IMR-90 (cell line): ENCODE measurements at regions not wholly inside any gene's neighbourhood (a gene's known extent, or its start where the extent isn't known, plus 50 kb on each side); places are given as distances from the start of the nearest gene placed in this dataset.

Experiments used
- ATAC-seq: fragments of 200-7000 bp; cut with Tn5 transposase; 2 replicates; pipeline ENCODE4 v1.9.1; 2020; ENCODE audit warnings: low read depth, mild to moderate bottlenecking, moderate library complexity
- BruUV-seq: library from RNA; stranded (reverse); fragments of 400-500 nt; replicated peaks from 2 replicates; lab custom pipeline; 2021; lab: Mats Ljungman, UMichigan
- CTCF ChIA-PET: fragments of 300-600 bp; formaldehyde crosslinking; extraction: SDS; loops from one replicate; lab custom pipeline; 2021; ENCODE audit warnings: antibody characterized with exemption; lab: Yijun Ruan, JAX
- POLR2A ChIA-PET: fragments of 300-600 bp; sonication (Branson Sonifier 250); formaldehyde crosslinking; loops from one replicate; lab custom pipeline; 2022; ENCODE audit warnings: antibody characterized with exemption; ENCODE audit not compliant: unreplicated experiment; lab: Charles Lee
- DNase-seq: peaks from one replicate; pipeline ENCODE4 v3.0.0; 2013
- H2AFZ ChIP-seq: replicated peaks from 2 replicates; pipeline ENCODE3; 2013; ENCODE audit warnings: low read length, mild to moderate bottlenecking; ENCODE audit not compliant: poor library complexity
- H2AK5ac ChIP-seq: 2 replicates; pipeline ENCODE4 v1.6.1; 2013; ENCODE audit warnings: low read depth, low read length, inconsistent platforms
- H2AK9ac ChIP-seq: replicated peaks from 2 replicates; pipeline ENCODE3; 2013; ENCODE audit warnings: mild to moderate bottlenecking, low read depth, low read length, moderate library complexity; ENCODE audit not compliant: poor library complexity
- H2BK120ac ChIP-seq: 2 replicates; pipeline ENCODE4 v1.6.1; 2013; ENCODE audit warnings: low read depth, low read length, inconsistent platforms
- H2BK15ac ChIP-seq: 3 replicates; pipeline ENCODE4 v1.6.1; 2013; ENCODE audit warnings: low read depth, low read length, inconsistent platforms
- H2BK20ac ChIP-seq: 2 replicates; pipeline ENCODE4 v1.6.1; 2013; ENCODE audit warnings: low read depth, mild to moderate bottlenecking, inconsistent platforms, low read length, moderate library complexity
- H2BK5ac ChIP-seq: 2 replicates; pipeline ENCODE4 v1.6.1; 2013; ENCODE audit warnings: mild to moderate bottlenecking, low read depth, low read length, inconsistent platforms; ENCODE audit not compliant: poor library complexity, severe bottlenecking
- H3K14ac ChIP-seq: replicated peaks from 2 replicates; pipeline ENCODE4 v1.6.1; 2013; ENCODE audit warnings: low read depth, low read length, inconsistent platforms
- H3K18ac ChIP-seq: 2 replicates; pipeline ENCODE4 v1.6.1; 2013; ENCODE audit warnings: low read depth, low read length, control low read depth
- H3K23ac ChIP-seq: 2 replicates; pipeline ENCODE4 v1.6.1; 2013; ENCODE audit warnings: low read depth, low read length, inconsistent platforms
- H3K27ac ChIP-seq: 2 replicates; pipeline ENCODE4 v1.5.1; 2013; ENCODE audit warnings: mild to moderate bottlenecking, control low read depth, low read length; ENCODE audit not compliant: insufficient read depth
- H3K27me3 ChIP-seq: 2 replicates; pipeline ENCODE4 v1.6.1; 2013; ENCODE audit warnings: low read length; ENCODE audit not compliant: control insufficient read depth, insufficient read depth
- H3K36me3 ChIP-seq: 2 replicates; pipeline ENCODE4 v1.6.1; 2013; ENCODE audit warnings: low read length, mixed read lengths; ENCODE audit not compliant: control insufficient read depth, insufficient read depth
- H3K4ac ChIP-seq: 2 replicates; pipeline ENCODE4 v1.6.1; 2013; ENCODE audit warnings: low read depth, low read length, inconsistent platforms
- H3K4me1 ChIP-seq: 2 replicates; pipeline ENCODE4 v1.6.1; 2013; ENCODE audit warnings: low read length, mixed read lengths; ENCODE audit not compliant: control insufficient read depth, insufficient read depth
- H3K4me2 ChIP-seq: 2 replicates; pipeline ENCODE4 v1.6.1; 2013; ENCODE audit warnings: low read depth, mild to moderate bottlenecking, control low read depth, low read length, moderate library complexity
- H3K4me3 ChIP-seq: 2 replicates; pipeline ENCODE4 v1.5.1; 2013; ENCODE audit warnings: low read depth, mild to moderate bottlenecking, control low read depth, low read length, moderate library complexity; ENCODE audit not compliant: insufficient read depth
- H3K56ac ChIP-seq: 2 replicates; pipeline ENCODE4 v1.6.1; 2013; ENCODE audit warnings: low read length, inconsistent platforms; ENCODE audit not compliant: insufficient read depth; ENCODE audit errors: extremely low read depth
- H3K79me1 ChIP-seq, 2 experiments: 2 replicates each; pipeline ENCODE4 v1.6.1; 2013; ENCODE audit warnings: low read length in 2 of 2, inconsistent platforms in 1 of 2, low read depth in 1 of 2
- H3K9ac ChIP-seq: 2 replicates; pipeline ENCODE4 v1.6.1; 2013; ENCODE audit warnings: low read depth, low read length, control low read depth
- H3K9me1 ChIP-seq: 2 replicates; pipeline ENCODE4 v1.6.1; 2013; ENCODE audit warnings: low read length, inconsistent platforms; ENCODE audit not compliant: insufficient read depth
- H3K9me3 ChIP-seq: 2 replicates; pipeline ENCODE4 v1.6.1; 2013; ENCODE audit warnings: low read length; ENCODE audit not compliant: control insufficient read depth, insufficient read depth
- H4K20me1 ChIP-seq: 2 replicates; pipeline ENCODE4 v1.6.1; 2013; ENCODE audit warnings: low read length, inconsistent platforms; ENCODE audit not compliant: insufficient read depth
- H4K5ac ChIP-seq: 2 replicates; pipeline ENCODE4 v1.6.1; 2013; ENCODE audit warnings: mild to moderate bottlenecking, low read depth, low read length, control low read depth
- H4K8ac ChIP-seq, 2 experiments: 2 replicates each; pipeline ENCODE4 v1.6.1; 2013; ENCODE audit warnings: low read depth in 2 of 2, low read length in 2 of 2, control low read depth in 1 of 2, inconsistent platforms in 1 of 2
- H4K91ac ChIP-seq: 2 replicates; pipeline ENCODE4 v1.6.1; 2013; ENCODE audit warnings: low read depth, low read length, inconsistent platforms; ENCODE audit not compliant: insufficient read depth
- FOS ChIP-seq: fragments of 150-350 bp; IDR thresholded peaks from 2 replicates; pipeline ENCODE4 v1.6.1; 2016; ENCODE audit warnings: low read depth, low read length
- MAFK ChIP-seq: IDR thresholded peaks from 2 replicates; pipeline ENCODE4 v1.6.1; 2012; ENCODE audit warnings: low read depth, low read length, improper control_type of control experiment
- MAZ ChIP-seq: IDR thresholded peaks from 2 replicates; pipeline ENCODE4 v1.6.1; 2012; ENCODE audit warnings: low read depth, mild to moderate bottlenecking, low read length, improper control_type of control experiment, moderate library complexity, borderline replicate concordance
- MXI1 ChIP-seq: IDR thresholded peaks from 2 replicates; pipeline ENCODE4 v1.6.1; 2012; ENCODE audit warnings: low read depth, mild to moderate bottlenecking, low read length, moderate library complexity, borderline replicate concordance
- dilution Hi-C: fragments of 300-500 bp; cut with HindIII; formaldehyde crosslinking; loops from one replicate; pipeline ENCODE4 v1.14.3; 2018; ENCODE audit warnings: low sequenced_read_pairs; ENCODE audit not compliant: unreplicated experiment
- in situ Hi-C: fragments of 300-500 bp; cut with MboI; formaldehyde crosslinking; loops from 3 replicates; pipeline ENCODE4 v1.14.3; 2019; ENCODE audit warnings: low sequenced_read_pairs, inconsistent platforms, mixed read lengths
- intact Hi-C: fragments of 100-400 bp; cut with micrococcal nuclease; formaldehyde crosslinking; loops from 2 replicates; pipeline ENCODE4 v1.10.0; 2022

DNA sequence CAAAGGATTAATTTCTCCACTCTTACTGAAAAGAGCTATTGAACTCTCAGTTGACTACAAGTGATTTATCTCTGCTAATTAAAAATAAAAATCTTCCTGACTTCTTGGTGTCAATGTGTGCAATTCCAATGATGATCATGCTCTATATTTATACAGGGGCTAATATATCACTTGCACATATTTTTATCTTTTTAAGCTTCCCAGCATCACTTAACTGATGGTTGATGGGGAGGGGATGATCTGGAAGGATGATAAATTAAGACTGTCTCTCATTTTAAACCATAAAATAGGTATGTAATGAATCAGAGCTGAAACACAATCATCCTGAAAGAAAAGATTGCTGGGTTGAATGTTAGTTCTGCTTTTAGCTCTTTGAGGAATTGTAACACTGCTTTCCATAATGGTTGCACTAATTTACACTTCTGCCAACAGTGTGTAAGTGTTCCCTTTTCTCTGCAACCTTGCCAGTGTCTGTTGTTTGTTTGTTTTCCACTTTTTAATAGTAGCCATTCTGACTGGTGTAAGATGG is 169.6 kb upstream of the ECI2 start:
- in situ Hi-C loops: loop anchor here (10.0 kb wide), 1 partner anchor 1100 kb away; no protein-coding TSS in a partner anchor
- dilution Hi-C loops: no loop called here
- ATAC-seq: no peak

More for the DNA sequence above, 169.6 kb upstream of the ECI2 start:
- H3K4me1 ChIP-seq: peaks cover 6% of the 10 kb centered on the region
- H2BK20ac ChIP-seq: no peak overlapping the region
- no peaks in the 10 kb centered on the region for H3K79me1 ChIP-seq
- POLR2A ChIA-PET: no interaction called here
- H4K20me1 ChIP-seq: no peaks in the 10 kb centered on the region
- H3K9me3 ChIP-seq: no peaks in the 10 kb centered on the region; the same call in 1 of the 2 replicates
- no peak overlapping the region for H2AK5ac ChIP-seq
- no peak overlapping the region for H4K8ac ChIP-seq
- no peak overlapping the region for H3K14ac ChIP-seq
- no peak overlapping the region for H2BK5ac ChIP-seq
- H2BK15ac ChIP-seq: no peak overlapping the region
- DNase-seq: no peak
- intact Hi-C loops: no loop called here
- H3K23ac ChIP-seq: no peak overlapping the region
- H3K4ac ChIP-seq: no peak overlapping the region
- no peak for TF ChIP-seq MAFK
- no peak for TF ChIP-seq MAZ
- no peak for TF ChIP-seq MXI1
- TF ChIP-seq FOS: no peak
- no peak overlapping the region for H2BK120ac ChIP-seq
- no peak overlapping the region for H3K56ac ChIP-seq
- CTCF ChIA-PET: interaction anchor here (1.0 kb wide), 1 partner anchor 11 kb away, joined by 3 read pairs; no protein-coding TSS in a partner anchor
- H3K9ac ChIP-seq: no peak overlapping the region
- no peaks in the 10 kb centered on the region for H3K27me3 ChIP-seq
- no peak overlapping the region for H3K4me3 ChIP-seq
- H3K9me1 ChIP-seq: no peaks in the 10 kb centered on the region
- no TSS peak for BruUV-seq
- H3K27ac ChIP-seq: no peak overlapping the region
- H2AFZ ChIP-seq: no peak overlapping the region
- H4K91ac ChIP-seq: no peak overlapping the region
- H3K18ac ChIP-seq: peak overlapping the region; percentile 58; the same call in 1 of the 2 replicates
- H4K5ac ChIP-seq: no peak overlapping the region
- H2AK9ac ChIP-seq: no peak overlapping the region
- 0 out of 2 replicates have a peak overlapping the region, but pooled peaks have one; percentile 53 for H3K4me2 ChIP-seq
- H3K36me3 ChIP-seq: no peaks in the 10 kb centered on the region
